SK-N-SH (cell line): ENCODE measurements at regions not wholly inside any gene's neighbourhood (a gene's known extent, or its start where the extent isn't known, plus 50 kb on each side); places are given as distances from the start of the nearest gene placed in this dataset.

Experiments used
- CTCF ChIA-PET: fragments of 300-600, 350-600 bp; formaldehyde crosslinking; extraction: SDS; loops from one replicate; lab custom pipeline; 2021; lab: Yijun Ruan, JAX
- POLR2A ChIA-PET: fragments of 350-600 bp; sonication (Branson Sonifier 250); formaldehyde crosslinking; extraction: SDS; loops from one replicate; lab custom pipeline; 2020; ENCODE audit warnings: antibody characterized with exemption, inconsistent platforms; lab: Yijun Ruan, JAX
- DNase-seq: peaks from one replicate; pipeline ENCODE4 v3.0.0; 2012
- H2AFZ ChIP-seq: fragments of 200-600 bp; sonication (generic); 2 replicates; pipeline ENCODE4 v1.8.1; 2016; ENCODE audit warnings: antibody characterized with exemption, mild to moderate bottlenecking, low read depth
- H3F3A ChIP-seq: fragments of 200-600 bp; sonication (generic); replicated peaks from 2 replicates; pipeline ENCODE3; 2016; ENCODE audit warnings: antibody characterized with exemption, mild to moderate bottlenecking; ENCODE audit not compliant: insufficient read depth
- H3K27ac ChIP-seq, 2 experiments: fragments of 200-500 bp in 1 of 2; fragments of 200-600 bp in 1 of 2; sonication (Bioruptor generic) in 1 of 2; sonication (generic), shearing (Covaris generic) in 1 of 2; 2 replicates each; pipeline versions ENCODE4 v1.5.1 to v1.6.1; 2014 to 2016; ENCODE audit warnings: low read depth in 2 of 2, inconsistent platforms in 1 of 2, low read length in 1 of 2, mild to moderate bottlenecking in 1 of 2, mixed read lengths in 1 of 2
- H3K27me3 ChIP-seq: fragments of 200-600 bp; sonication (generic), shearing (Covaris generic); 2 replicates; pipeline ENCODE4 v1.6.1; 2016; ENCODE audit warnings: mixed run types; ENCODE audit not compliant: insufficient read depth
- H3K36me3 ChIP-seq, 2 experiments: fragments of 200-500 bp in 1 of 2; fragments of 200-600 bp in 1 of 2; sonication (Bioruptor generic) in 1 of 2; sonication (generic) in 1 of 2; replicated peaks in 1 of 2; 2 replicates each; pipeline versions ENCODE3 to v1.5.1; 2014 to 2016; ENCODE audit warnings: low read length in 1 of 2, mild to moderate bottlenecking in 1 of 2; ENCODE audit not compliant: insufficient read depth in 2 of 2, control insufficient read depth in 1 of 2
- H3K4me1 ChIP-seq, 2 experiments: fragments of 200-500 bp in 1 of 2; fragments of 200-600 bp in 1 of 2; sonication (Bioruptor generic) in 1 of 2; sonication (generic), shearing (Covaris generic) in 1 of 2; 2 replicates each; pipeline versions ENCODE4 v1.5.1 to v1.6.1; 2014 to 2016; ENCODE audit warnings: low read depth in 1 of 2, low read length in 1 of 2, mixed run types in 1 of 2; ENCODE audit not compliant: insufficient read depth in 2 of 2, control insufficient read depth in 1 of 2
- H3K4me2 ChIP-seq: fragments of 200-600 bp; sonication (generic), shearing (Covaris generic); 2 replicates; pipeline ENCODE4 v1.6.1; 2017; ENCODE audit warnings: mixed run types
- H3K4me3 ChIP-seq, 2 experiments: fragments of 200-500 bp in 1 of 2; fragments of 200-600 bp in 1 of 2; sonication (Bioruptor generic) in 1 of 2; sonication (generic), shearing (Covaris generic) in 1 of 2; 2 replicates each; pipeline versions ENCODE4 v1.5.1 to v1.8.1; 2014 to 2016; ENCODE audit warnings: low read depth in 2 of 2, inconsistent platforms in 1 of 2, low read length in 1 of 2, mild to moderate bottlenecking in 1 of 2, mixed read lengths in 1 of 2, moderate library complexity in 1 of 2
- H3K79me2 ChIP-seq: fragments of 200-600 bp; sonication (generic); 2 replicates; pipeline ENCODE4 v1.8.1; 2017; ENCODE audit warnings: mild to moderate bottlenecking; ENCODE audit not compliant: insufficient read depth
- H3K9ac ChIP-seq: fragments of 200-600 bp; sonication (generic); 2 replicates; pipeline ENCODE4 v1.6.1; 2017; ENCODE audit warnings: mixed run types
- H3K9me2 ChIP-seq: fragments of 200-600 bp; sonication (generic); 2 replicates; pipeline ENCODE4 v1.6.1; 2017; ENCODE audit warnings: mixed run types
- H3K9me3 ChIP-seq: fragments of 200-600 bp; sonication (generic); 2 replicates; pipeline ENCODE4 v1.6.1; 2017; ENCODE audit warnings: mixed run types, mild to moderate bottlenecking, moderate library complexity
- H4K20me1 ChIP-seq: fragments of 200-600 bp; sonication (generic); 2 replicates; pipeline ENCODE4 v1.6.1; 2017; ENCODE audit warnings: mild to moderate bottlenecking, mixed run types; ENCODE audit not compliant: insufficient read depth
- ELF1 ChIP-seq: IDR thresholded peaks from 2 replicates; pipeline ENCODE4 v1.4.0; 2012
- EP300 ChIP-seq, 2 experiments: IDR thresholded peaks; 2 replicates each; pipeline versions ENCODE4 v1.4.0 to v1.6.1; 2012; ENCODE audit warnings: borderline replicate concordance in 1 of 2, low read depth in 1 of 2, low read length in 1 of 2
- EZH2phosphoT487 ChIP-seq: fragments of 200-600 bp; sonication (generic); IDR thresholded peaks from 2 replicates; pipeline ENCODE4 v1.6.1; 2017; ENCODE audit warnings: low read depth, mixed run types, mild to moderate bottlenecking, antibody characterized with exemption, moderate library complexity, borderline replicate concordance
- FOSL2 ChIP-seq: IDR thresholded peaks from 2 replicates; pipeline ENCODE4 v1.4.0; 2012; ENCODE audit warnings: low read depth, mild to moderate bottlenecking, moderate library complexity, borderline replicate concordance
- FOXJ3 ChIP-seq: sonication (generic); formaldehyde crosslinking; IDR thresholded peaks from 2 replicates; pipeline ENCODE4 v1.5.1; 2020; ENCODE audit warnings: mild to moderate bottlenecking, missing genetic modification reagents
- GABPA ChIP-seq: IDR thresholded peaks from 2 replicates; pipeline ENCODE4 v1.4.0; 2012; ENCODE audit warnings: low read depth, mild to moderate bottlenecking
- MEF2A ChIP-seq: IDR thresholded peaks from 2 replicates; pipeline ENCODE4 v1.4.0; 2012; ENCODE audit warnings: low read depth, borderline replicate concordance
- MXI1 ChIP-seq: IDR thresholded peaks from 2 replicates; pipeline ENCODE4 v1.6.1; 2012; ENCODE audit warnings: mild to moderate bottlenecking, low read depth, low read length, improper control_type of control experiment
- NFIC ChIP-seq: IDR thresholded peaks from 2 replicates; pipeline ENCODE4 v1.4.0; 2012; ENCODE audit warnings: borderline replicate concordance
- NRF1 ChIP-seq: IDR thresholded peaks from 2 replicates; pipeline ENCODE4 v1.6.1; 2012; ENCODE audit warnings: low read depth, mild to moderate bottlenecking, low read length
- RAD21 ChIP-seq: IDR thresholded peaks from 2 replicates; pipeline ENCODE4 v1.6.1; 2012; ENCODE audit warnings: mild to moderate bottlenecking, low read length
- RCOR1 ChIP-seq: fragments of 150-350 bp; IDR thresholded peaks from 2 replicates; pipeline ENCODE4 v1.6.1; 2017; ENCODE audit warnings: antibody characterized with exemption, low read length
- RXRA ChIP-seq: IDR thresholded peaks from 2 replicates; pipeline ENCODE4 v1.4.0; 2012; ENCODE audit warnings: low read depth, mild to moderate bottlenecking, borderline replicate concordance
- TCF12 ChIP-seq: IDR thresholded peaks from 2 replicates; pipeline ENCODE4 v1.4.0; 2012
- TEAD4 ChIP-seq: IDR thresholded peaks from 2 replicates; pipeline ENCODE4 v1.4.0; 2012; ENCODE audit warnings: mild to moderate bottlenecking, borderline replicate concordance; ENCODE audit not compliant: insufficient read depth
- WGBS: methylation state at CpG from one replicate; pipeline ENCODE4 v1.1.6; 2017; ENCODE audit warnings: low lambda C conversion rate; 5-methylcytosine and 5-hydroxymethylcytosine counted together
- TF ChIP-seq, protein P1 (sequence below): IDR thresholded peaks from 2 replicates; pipeline ENCODE4 v1.4.0; 2012; ENCODE audit warnings: low read depth, borderline replicate concordance
- TF ChIP-seq, protein P2 (sequence below): fragments of 150-350 bp; IDR thresholded peaks from 2 replicates; pipeline ENCODE4 v1.6.1; 2017; ENCODE audit warnings: antibody characterized with exemption, low read length, low read depth, borderline replicate concordance
- TF ChIP-seq, protein P3 (sequence below): fragments of 200-600 bp; sonication (generic); IDR thresholded peaks from 2 replicates; pipeline ENCODE4 v1.6.1; 2017; ENCODE audit warnings: antibody characterized with exemption, mild to moderate bottlenecking, moderate library complexity

DNA sequence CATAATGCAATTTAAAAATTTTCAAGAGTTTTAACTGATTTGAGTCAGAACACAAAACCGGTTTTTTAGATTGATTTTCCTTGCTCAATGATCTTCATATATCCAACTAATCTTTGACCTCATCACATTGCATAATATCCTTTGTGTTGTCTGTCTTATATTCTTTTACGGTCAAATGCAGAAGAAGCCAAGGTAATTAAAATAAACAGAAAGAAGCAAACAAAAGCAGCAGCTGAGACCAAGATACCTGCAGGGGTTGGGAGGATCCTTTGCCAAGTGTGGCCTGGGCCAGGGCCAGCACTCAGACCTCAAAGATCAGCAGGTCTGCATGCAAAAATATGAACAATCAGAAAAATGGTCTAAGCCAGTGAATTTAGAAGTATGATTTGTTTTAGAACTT, 428.9 kb upstream of the NETO1 start:
- H3K4me1 ChIP-seq, result no peaks in the 10 kb centered on the region
- H3K27ac ChIP-seq, result no peak overlapping the region
- no peak overlapping the region for H3K4me2 ChIP-seq
- H3K36me3 ChIP-seq, result no peaks in the 10 kb centered on the region
- no peaks in the 10 kb centered on the region for H3F3A ChIP-seq
- 13% methylated on average over 2 of the region's 2 CpGs for WGBS
- H3K4me3 ChIP-seq, result no peak overlapping the region
- TF ChIP-seq, protein P1, sequence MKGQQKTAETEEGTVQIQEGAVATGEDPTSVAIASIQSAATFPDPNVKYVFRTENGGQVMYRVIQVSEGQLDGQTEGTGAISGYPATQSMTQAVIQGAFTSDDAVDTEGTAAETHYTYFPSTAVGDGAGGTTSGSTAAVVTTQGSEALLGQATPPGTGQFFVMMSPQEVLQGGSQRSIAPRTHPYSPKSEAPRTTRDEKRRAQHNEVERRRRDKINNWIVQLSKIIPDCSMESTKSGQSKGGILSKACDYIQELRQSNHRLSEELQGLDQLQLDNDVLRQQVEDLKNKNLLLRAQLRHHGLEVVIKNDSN, result no peak
- no peak for TF ChIP-seq NFIC
- TF ChIP-seq EZH2phosphoT487, result no peak
- TF ChIP-seq GABPA, result no peak
- TF ChIP-seq MXI1, result no peak
- TF ChIP-seq FOXJ3, result no peak
- TF ChIP-seq FOSL2, result no peak
- TF ChIP-seq, protein P2, sequence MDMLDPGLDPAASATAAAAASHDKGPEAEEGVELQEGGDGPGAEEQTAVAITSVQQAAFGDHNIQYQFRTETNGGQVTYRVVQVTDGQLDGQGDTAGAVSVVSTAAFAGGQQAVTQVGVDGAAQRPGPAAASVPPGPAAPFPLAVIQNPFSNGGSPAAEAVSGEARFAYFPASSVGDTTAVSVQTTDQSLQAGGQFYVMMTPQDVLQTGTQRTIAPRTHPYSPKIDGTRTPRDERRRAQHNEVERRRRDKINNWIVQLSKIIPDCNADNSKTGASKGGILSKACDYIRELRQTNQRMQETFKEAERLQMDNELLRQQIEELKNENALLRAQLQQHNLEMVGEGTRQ, result no peak
- TF ChIP-seq NRF1, result no peak
- TF ChIP-seq, protein P3, sequence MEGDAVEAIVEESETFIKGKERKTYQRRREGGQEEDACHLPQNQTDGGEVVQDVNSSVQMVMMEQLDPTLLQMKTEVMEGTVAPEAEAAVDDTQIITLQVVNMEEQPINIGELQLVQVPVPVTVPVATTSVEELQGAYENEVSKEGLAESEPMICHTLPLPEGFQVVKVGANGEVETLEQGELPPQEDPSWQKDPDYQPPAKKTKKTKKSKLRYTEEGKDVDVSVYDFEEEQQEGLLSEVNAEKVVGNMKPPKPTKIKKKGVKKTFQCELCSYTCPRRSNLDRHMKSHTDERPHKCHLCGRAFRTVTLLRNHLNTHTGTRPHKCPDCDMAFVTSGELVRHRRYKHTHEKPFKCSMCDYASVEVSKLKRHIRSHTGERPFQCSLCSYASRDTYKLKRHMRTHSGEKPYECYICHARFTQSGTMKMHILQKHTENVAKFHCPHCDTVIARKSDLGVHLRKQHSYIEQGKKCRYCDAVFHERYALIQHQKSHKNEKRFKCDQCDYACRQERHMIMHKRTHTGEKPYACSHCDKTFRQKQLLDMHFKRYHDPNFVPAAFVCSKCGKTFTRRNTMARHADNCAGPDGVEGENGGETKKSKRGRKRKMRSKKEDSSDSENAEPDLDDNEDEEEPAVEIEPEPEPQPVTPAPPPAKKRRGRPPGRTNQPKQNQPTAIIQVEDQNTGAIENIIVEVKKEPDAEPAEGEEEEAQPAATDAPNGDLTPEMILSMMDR, result no peak
- DNase-seq, result no peak
- no peaks in the 10 kb centered on the region for H3K79me2 ChIP-seq
- ChIA-PET CTCF (no interaction called here), POLR2A (no interaction called here)
- H3K9me2 ChIP-seq, result no peaks in the 10 kb centered on the region
- H4K20me1 ChIP-seq, result no peaks in the 10 kb centered on the region
- H3K27me3 ChIP-seq, result peaks cover 3% of the 10 kb centered on the region; the same call in 1 of the 2 replicates
- no peak overlapping the region for H2AFZ ChIP-seq
- no peak overlapping the region for H3K9ac ChIP-seq
- H3K9me3 ChIP-seq, result no peaks in the 10 kb centered on the region

DNA sequence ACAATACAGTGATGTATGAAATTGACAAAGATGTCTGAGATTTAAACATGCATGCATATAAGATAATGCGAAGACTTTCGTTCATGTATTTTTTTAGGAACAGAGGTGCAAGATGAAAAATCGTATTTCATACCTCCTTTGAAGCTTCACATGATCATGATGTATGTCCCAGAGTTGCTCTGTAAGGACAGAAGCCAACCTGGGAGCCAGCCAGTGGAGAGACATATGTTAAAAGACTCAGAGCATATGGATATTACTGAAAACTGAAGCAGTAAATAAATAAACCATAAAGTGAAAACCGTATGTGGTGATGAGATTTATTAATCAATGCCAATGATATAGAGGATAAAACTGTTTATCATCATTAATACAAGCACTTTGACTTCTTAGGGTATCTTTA, 424.4 kb upstream of the NETO1 start:
- TF ChIP-seq TEAD4, result no peak
- no peak for TF ChIP-seq NFIC
- no peak for TF ChIP-seq RXRA
- no peak for TF ChIP-seq EP300 (IDR thresholded peaks at IDR 0.05; ENCODE audit: borderline replicate concordance in 1 of 2, low read depth in 1 of 2, low read length in 1 of 2)
- no peak for TF ChIP-seq TCF12
- no peak for TF ChIP-seq MEF2A
- TF ChIP-seq ELF1, result no peak
- no peak for TF ChIP-seq RCOR1
- no peak for TF ChIP-seq RAD21
- DNase-seq, result no peak
- H4K20me1 ChIP-seq, result no peaks in the 10 kb centered on the region
- no peaks in the 10 kb centered on the region for H3K9me3 ChIP-seq
- H3F3A ChIP-seq, result no peaks in the 10 kb centered on the region
- ChIA-PET POLR2A (no interaction called here), CTCF (no interaction called here)
- WGBS, result 17% methylated on average over 4 of the region's 4 CpGs
- H3K4me1 ChIP-seq, result no peaks in the 10 kb centered on the region
- peaks cover 3% of the 10 kb centered on the region; the same call in 1 of the 2 replicates for H3K27me3 ChIP-seq
- H3K27ac ChIP-seq, result no peak overlapping the region
- no peak overlapping the region for H3K9ac ChIP-seq
- no peak overlapping the region for H2AFZ ChIP-seq
- no peaks in the 10 kb centered on the region for H3K79me2 ChIP-seq
- no peak overlapping the region for H3K4me3 ChIP-seq
- H3K4me2 ChIP-seq, result no peak overlapping the region
- H3K9me2 ChIP-seq, result no peaks in the 10 kb centered on the region
- H3K36me3 ChIP-seq, result no peaks in the 10 kb centered on the region
